HG03575 (cell line): ENCODE measurements at regions not wholly inside any gene's neighbourhood (a gene's known extent, or its start where the extent isn't known, plus 50 kb on each side); places are given as distances from the start of the nearest gene placed in this dataset.

Experiments used
- ATAC-seq: cut with Tn5 transposase; IDR thresholded peaks from one replicate; pipeline ENCODE4 v1.9.1; 2021; ENCODE audit not compliant: unreplicated experiment, insufficient number of reproducible peaks, low FRiP score; ENCODE audit errors: extremely low read depth

- ATAC-seq: no peak
These were observed 1382.4 kb downstream of the BRD1 start for GRCh38 chr22:48445113-48445827.

- ATAC-seq: no peak
These were observed 1383.2 kb downstream of the BRD1 start for GRCh38 chr22:48444320-48445112.

- ATAC-seq: no peak
These were observed 1384.0 kb downstream of the BRD1 start for GRCh38 chr22:48443680-48444079.

- ATAC-seq: no peak
These were observed 1385.0 kb downstream of the BRD1 start for GRCh38 chr22:48442663-48443062.

- no peak for ATAC-seq
These were observed 1386.2 kb downstream of the BRD1 start for GRCh38 chr22:48441553-48441850.

- no peak for ATAC-seq
These were observed 1386.8 kb downstream of the BRD1 start for GRCh38 chr22:48440673-48441552.

- ATAC-seq: no peak
These were observed 1387.5 kb downstream of the BRD1 start for GRCh38 chr22:48440176-48440575.

GRCh38 chr22:48439560-48440135, 1388.0 kb downstream of the BRD1 start:
- ATAC-seq: no peak

GRCh38 chr22:48438800-48439559, 1388.7 kb downstream of the BRD1 start:
- no peak for ATAC-seq

- no peak for ATAC-seq
These were observed 1389.6 kb downstream of the BRD1 start for GRCh38 chr22:48438096-48438495.

GRCh38 chr22:48436201-48436931, 1391.3 kb downstream of the BRD1 start:
- ATAC-seq: no peak

- ATAC-seq: no peak
These were observed 1392.8 kb downstream of the BRD1 start for GRCh38 chr22:48434868-48435250.

GRCh38 chr22:48434156-48434867, 1393.4 kb downstream of the BRD1 start:
- no peak for ATAC-seq

- no peak for ATAC-seq
These were observed 1394.0 kb downstream of the BRD1 start for GRCh38 chr22:48433647-48434046.

GRCh38 chr22:48432781-48433518, 1394.7 kb downstream of the BRD1 start:
- ATAC-seq: no peak

GRCh38 chr22:48431536-48432315, 1395.9 kb downstream of the BRD1 start:
- ATAC-seq: no peak
